Left colon (tissue), 2 donors: ENCODE measurements at regions not wholly inside any gene's neighbourhood (a gene's known extent, or its start where the extent isn't known, plus 50 kb on each side); places are given as distances from the start of the nearest gene placed in this dataset.
"Not testable (repeated sequence)": the region's sequence is repeated elsewhere in the genome, so short reads cannot be mapped to it uniquely, and the experiment has no call there.

Source experiments
- ATAC-seq: fragments of 200-7000 bp; cut with Tn5 transposase; one replicate; pipeline ENCODE4 v1.9.1; 2020; ENCODE audit warnings: mild to moderate bottlenecking, moderate library complexity
- DNase-seq, 2 donors: peaks; one replicate each; pipeline ENCODE4 v3.0.0-alpha.2; 2020
- intact Hi-C, 2 donors: fragments of 100-400 bp; cut with DNase I in 1 of 2; cut with micrococcal nuclease in 1 of 2; formaldehyde crosslinking; loops; one replicate each; pipeline versions ENCODE4 v1.11.2 to v1.14.0; 2022; cut with DNase I, micrococcal nuclease
- donor health status: DM: no; HTN: no; CAD: no.
- donor health status: DM: yes; HTN: yes; CAD: no.

GRCh38 chr5:159655757-159656409 lies 260.4 kb upstream of the ADRA1B start:
- ATAC-seq: no peak
- no peak for DNase-seq
- intact Hi-C loops: no loop called here

GRCh38 chr5:159657298-159657697 lies 259.0 kb upstream of the ADRA1B start:
- ATAC-seq (no peak), DNase-seq (no peak)
- intact Hi-C loops: no loop called here

GRCh38 chr5:159657771-159658170 lies 258.5 kb upstream of the ADRA1B start:
- DNase-seq (no peak), ATAC-seq (no peak)
- intact Hi-C loops: no loop called here

GRCh38 chr5:159658266-159658925 lies 257.9 kb upstream of the ADRA1B start:
- intact Hi-C loops: no loop called here

GRCh38 chr5:159660401-159660800 lies 255.9 kb upstream of the ADRA1B start:
- ATAC-seq (no peak), DNase-seq (no peak)
- intact Hi-C loops: no loop called here

More at GRCh38 chr5:159658266-159658925, 257.9 kb upstream of the ADRA1B start:
- no peak for DNase-seq
- no peak for ATAC-seq

GRCh38 chr5:159663986-159664385 lies 252.3 kb upstream of the ADRA1B start:
- intact Hi-C loops: no loop called here
- no peak for DNase-seq
- no peak for ATAC-seq

GRCh38 chr5:159667286-159667685 lies 249.0 kb upstream of the ADRA1B start:
- intact Hi-C loops: no loop called here
- ATAC-seq (no peak), DNase-seq (no peak)

GRCh38 chr5:159668556-159668955 lies 247.7 kb upstream of the ADRA1B start:
- DNase-seq (no peak), ATAC-seq (no peak)
- intact Hi-C loops: no loop called here

- intact Hi-C loops: no loop called here
- DNase-seq: no peak
Measured at GRCh38 chr5:159669559-159669958, 246.7 kb upstream of the ADRA1B start.

GRCh38 chr5:159671886-159672285 lies 244.4 kb upstream of the ADRA1B start:
- ATAC-seq: no peak
- intact Hi-C loops: no loop called here
- DNase-seq: no peak

More at GRCh38 chr5:159669559-159669958, 246.7 kb upstream of the ADRA1B start:
- ATAC-seq: no peak

- ATAC-seq: no peak
Measured at GRCh38 chr5:159673538-159673937, 242.7 kb upstream of the ADRA1B start.

GRCh38 chr5:159678657-159679392 lies 237.5 kb upstream of the ADRA1B start:
- no peak for DNase-seq
- no peak for ATAC-seq
- intact Hi-C loops: no loop called here

More at GRCh38 chr5:159673538-159673937, 242.7 kb upstream of the ADRA1B start:
- intact Hi-C loops: no loop called here
- DNase-seq: no peak

- ATAC-seq: no peak
- DNase-seq: no peak
- intact Hi-C loops: no loop called here
Measured at GRCh38 chr5:159680095-159680494, 236.2 kb upstream of the ADRA1B start.

GRCh38 chr5:159681661-159682060 lies 234.6 kb upstream of the ADRA1B start:
- intact Hi-C loops: no loop called here
- ATAC-seq (no peak), DNase-seq (no peak)

- intact Hi-C loops: no loop called here
- ATAC-seq (no peak), DNase-seq (no peak)
Measured at GRCh38 chr5:159682623-159683022, 233.7 kb upstream of the ADRA1B start.

GRCh38 chr5:159687892-159688291 lies 228.4 kb upstream of the ADRA1B start:
- intact Hi-C loops, ATAC-seq, DNase-seq: not testable (repeated sequence)

- intact Hi-C loops: no loop called here
- ATAC-seq (no peak), DNase-seq (no peak)
Measured at GRCh38 chr5:159695741-159696294, 220.5 kb upstream of the ADRA1B start.

GRCh38 chr5:159697530-159697929 lies 218.8 kb upstream of the ADRA1B start:
- intact Hi-C loops: no loop called here
- no peak for ATAC-seq
- no peak for DNase-seq

GRCh38 chr5:159698322-159698721 lies 218.0 kb upstream of the ADRA1B start:
- ATAC-seq (no peak), DNase-seq (no peak)
- intact Hi-C loops: no loop called here

GRCh38 chr5:159700016-159700415 lies 216.3 kb upstream of the ADRA1B start:
- DNase-seq (no peak), ATAC-seq (no peak)
- intact Hi-C loops: no loop called here
